HG03342 (cell line): ENCODE measurements at regions not wholly inside any gene's neighbourhood (a gene's known extent, or its start where the extent isn't known, plus 50 kb on each side); places are given as distances from the start of the nearest gene placed in this dataset.
"Not testable (repeated sequence)": the region's sequence is repeated elsewhere in the genome, so short reads cannot be mapped to it uniquely, and the experiment has no call there.

Source experiments
- ATAC-seq: cut with Tn5 transposase; IDR thresholded peaks from one replicate; pipeline ENCODE4 v1.9.1; 2021; ENCODE audit warnings: mild to moderate bottlenecking, moderate library complexity; ENCODE audit not compliant: unreplicated experiment

DNA sequence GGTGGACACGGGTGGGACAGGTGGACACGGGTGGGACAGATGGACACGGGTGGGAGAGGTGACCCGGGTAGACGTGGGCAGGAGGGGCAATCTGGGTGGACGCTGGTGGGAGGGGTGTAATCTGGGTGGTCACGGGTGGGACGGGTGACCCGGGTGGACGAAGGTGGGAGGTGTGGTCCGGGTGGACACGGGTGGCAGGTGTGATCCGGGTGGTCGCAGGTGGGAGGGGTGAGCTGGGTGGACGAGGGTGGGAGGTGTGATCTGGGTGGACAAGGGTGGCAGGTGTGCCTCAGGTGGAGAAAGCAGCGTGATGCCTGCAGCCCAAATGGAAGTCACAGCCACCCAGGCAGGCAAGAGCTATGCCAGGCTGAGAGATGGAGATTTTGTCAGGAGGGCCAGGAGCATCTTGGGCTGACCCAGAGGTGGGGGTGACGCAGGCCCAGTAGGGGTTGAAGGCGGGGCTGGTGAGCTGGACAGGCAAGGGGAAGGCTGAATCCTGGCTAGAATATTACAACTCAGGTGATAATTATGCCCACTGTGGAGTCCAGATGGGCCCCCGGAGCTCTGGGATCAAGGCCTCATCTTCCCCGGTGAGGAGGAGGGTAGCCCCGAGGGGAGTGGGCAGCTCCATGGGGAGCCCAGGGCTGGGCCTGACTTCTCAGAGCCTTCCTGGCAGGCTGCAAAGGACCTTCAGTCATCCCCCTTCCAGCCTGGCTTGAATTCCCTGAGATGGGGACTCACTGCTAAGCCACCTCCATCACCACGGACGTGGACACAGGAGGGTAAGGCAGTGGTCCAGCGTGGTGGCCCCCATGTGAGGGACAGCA is 100.0 kb downstream of the ADRA2C start:
- ATAC-seq = no peak

DNA sequence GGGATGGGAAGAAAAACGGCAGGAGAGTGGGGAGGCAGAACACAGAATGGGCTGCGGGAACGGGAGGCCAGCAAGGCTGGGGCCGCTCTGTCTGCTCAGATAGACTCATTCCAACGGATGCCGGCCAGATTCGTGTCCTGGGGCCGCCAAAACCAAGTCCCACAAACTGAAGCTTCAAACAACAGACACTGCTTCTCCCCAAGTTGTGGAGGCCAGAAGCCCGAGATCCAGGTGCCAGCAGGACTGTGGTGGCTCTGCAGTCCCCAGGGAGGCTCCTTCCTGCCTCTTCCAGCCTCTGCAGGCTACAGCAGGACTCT is 100.6 kb downstream of the ADRA2C start:
- ATAC-seq = no peak

- no peak for ATAC-seq
Observed at GRCh38 chr4:3867403-3868100, 101.4 kb downstream of the ADRA2C start.

DNA sequence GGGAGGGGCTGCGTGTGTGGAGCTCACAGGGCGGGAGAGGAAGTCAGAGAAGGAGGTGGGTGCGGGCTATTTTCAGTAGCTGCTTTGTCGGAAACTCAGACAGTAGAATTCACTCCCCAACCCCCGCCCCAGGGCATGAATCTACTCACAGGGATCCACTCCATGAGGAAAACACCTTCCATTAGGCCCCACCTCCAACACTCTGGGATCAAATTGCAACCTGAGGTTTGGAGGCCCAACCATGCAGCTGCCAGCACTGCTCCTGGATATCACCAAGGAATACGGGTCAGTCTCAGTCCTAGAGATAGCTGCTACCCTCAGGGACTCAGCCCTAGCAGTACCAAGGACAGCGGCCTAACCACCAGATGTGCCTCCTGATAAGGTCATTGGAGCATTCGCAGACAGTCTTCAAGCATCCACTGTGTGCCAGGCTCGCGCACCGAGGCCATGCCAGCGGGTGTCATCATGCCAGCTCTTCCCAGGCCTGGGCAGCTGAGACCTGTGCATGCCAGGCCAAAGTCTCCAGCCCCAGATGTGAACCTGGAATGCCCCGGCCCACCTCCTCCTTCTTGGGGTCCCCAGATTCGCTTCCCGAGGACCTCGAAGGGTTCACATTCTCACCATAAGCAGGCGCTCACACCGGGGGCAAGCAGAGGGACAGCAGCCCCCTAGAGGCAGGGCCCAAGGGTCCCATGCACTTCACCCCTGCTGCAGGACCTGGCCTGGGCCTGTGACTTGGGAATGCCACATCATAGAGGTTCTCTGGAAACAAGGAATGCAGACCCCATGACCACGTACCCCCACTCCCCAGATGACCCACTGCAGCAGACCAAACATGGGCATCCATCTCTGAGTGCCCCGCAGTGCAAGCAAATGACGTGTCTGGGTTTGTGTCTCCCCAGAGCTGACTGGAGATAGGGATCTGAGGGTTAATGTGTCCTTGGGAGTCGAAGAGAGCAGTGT is 102.3 kb downstream of the ADRA2C start:
- ATAC-seq = no peak

- no peak for ATAC-seq
Observed at GRCh38 chr4:3869174-3869572, 103.0 kb downstream of the ADRA2C start.

- ATAC-seq = no peak
Observed at GRCh38 chr4:3869661-3870566, 103.7 kb downstream of the ADRA2C start.

DNA sequence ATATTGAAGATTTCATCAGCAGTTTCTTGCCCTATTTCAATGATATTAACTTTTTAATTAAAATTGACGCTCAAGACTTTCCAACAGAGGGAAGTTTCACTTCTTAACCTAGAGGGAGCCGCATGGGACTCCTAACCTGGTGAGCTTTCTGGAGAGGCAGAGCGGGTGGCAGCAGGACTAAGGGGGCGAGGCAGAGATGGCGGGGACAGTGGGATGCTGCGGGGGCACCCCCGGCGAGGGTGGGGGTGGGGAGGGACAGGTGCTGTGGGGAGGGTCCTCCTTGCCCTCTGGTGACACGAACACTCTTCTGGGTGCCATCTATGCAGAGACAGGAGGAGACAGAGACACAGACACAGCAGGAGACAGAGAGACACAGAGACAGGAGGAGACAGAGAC is 104.4 kb downstream of the ADRA2C start:
- no peak for ATAC-seq

- no peak for ATAC-seq
Observed at GRCh38 chr4:3871181-3871852, 105.1 kb downstream of the ADRA2C start.

DNA sequence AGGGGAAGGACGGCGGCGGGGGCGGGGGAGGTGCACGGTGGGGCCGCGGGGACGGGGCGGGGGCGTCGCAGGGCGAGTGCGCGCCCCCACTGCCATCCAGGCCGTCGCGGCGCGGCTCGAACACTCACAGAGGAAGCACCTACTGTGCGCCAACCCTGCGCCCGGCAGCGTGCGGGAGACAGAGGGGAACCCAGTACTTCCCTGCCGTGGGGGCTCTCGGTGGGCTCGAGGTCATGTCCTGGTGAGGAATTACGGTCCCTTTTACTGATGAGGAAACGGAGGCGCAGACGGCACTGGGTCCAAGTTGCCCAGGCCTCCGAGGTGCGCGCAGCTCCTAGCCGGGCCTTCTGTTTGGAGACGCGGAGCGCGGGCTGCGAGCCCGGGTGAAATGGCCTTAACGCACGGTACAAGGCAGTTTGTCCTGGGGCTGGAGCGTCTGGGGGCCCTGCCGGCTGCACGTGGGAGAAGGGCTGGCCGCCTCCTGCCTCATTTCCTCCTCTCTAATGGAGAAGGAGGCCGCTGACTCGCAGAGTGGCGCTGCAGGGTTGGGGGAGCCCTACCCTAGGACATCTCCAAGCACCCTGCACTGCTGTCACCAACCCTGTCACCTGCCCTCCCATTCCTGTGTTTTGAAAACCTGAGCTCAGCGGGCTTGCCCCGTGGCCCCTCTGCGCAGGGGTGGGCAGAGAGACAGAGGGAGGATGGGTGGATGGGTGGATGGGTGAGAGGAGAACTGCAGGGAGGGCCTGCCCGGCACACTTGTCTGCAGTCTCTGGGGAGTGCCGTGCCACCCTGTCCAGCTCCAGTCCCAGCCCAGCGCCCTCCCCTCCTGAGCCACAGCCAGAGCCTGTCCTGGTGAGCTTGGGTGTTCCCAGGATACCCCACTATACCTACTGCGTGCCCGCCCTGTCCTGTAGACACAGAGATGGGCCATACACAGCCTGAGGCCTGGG is 106.0 kb downstream of the ADRA2C start:
- no peak for ATAC-seq

- ATAC-seq = no peak
Observed at GRCh38 chr4:3872834-3873313, 106.7 kb downstream of the ADRA2C start.

- ATAC-seq = no peak
Observed at GRCh38 chr4:3873408-3874027, 107.3 kb downstream of the ADRA2C start.

DNA sequence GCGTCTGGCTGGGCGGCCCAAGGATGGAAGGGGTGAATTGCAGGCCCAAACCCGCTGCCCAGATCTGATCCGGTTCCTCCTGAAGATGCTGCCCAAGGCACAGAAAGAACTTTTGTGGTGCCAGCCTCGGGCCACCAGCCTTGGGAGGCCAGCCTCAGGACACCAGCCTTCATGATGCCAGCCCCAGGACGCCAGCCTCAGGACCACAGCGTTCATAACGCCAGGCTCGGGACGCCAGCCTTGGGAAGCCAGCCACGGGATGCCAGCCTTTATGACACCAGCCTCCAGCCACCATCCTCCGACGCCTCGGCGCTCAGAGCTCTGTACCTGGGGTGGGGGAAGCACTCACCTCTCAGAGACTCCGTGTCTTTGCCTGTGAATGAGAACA is 107.8 kb downstream of the ADRA2C start:
- ATAC-seq = no peak

DNA sequence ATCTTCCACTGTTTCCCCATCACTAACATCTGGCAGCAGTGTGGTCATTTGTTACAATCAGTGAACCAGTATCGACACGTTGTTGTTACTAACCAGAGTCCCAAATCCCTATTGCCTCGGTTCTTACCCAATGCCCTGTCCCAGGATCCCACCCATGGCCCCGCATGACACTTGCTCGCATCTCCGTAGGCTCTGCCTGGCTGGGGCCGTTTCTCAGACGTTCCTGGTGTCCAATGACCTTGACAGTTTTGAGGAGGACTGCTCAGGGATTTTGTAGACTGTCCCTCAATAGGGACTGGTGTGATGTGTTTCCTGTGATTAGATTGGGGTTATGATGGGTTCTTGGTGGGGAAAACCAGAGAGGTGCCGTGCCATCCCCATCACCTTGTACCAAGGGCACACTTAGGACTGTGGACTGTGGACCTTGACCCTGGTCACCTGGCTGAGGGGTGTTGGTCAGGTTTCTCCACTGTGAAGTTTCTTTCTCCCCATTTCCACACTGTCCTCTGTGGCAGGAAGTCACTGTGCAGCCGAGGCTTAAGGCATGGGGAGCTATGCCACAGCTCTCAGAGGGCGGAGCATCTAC is 108.4 kb downstream of the ADRA2C start:
- no peak for ATAC-seq

- no peak for ATAC-seq
Observed at GRCh38 chr4:3875466-3875865, 109.3 kb downstream of the ADRA2C start.

DNA sequence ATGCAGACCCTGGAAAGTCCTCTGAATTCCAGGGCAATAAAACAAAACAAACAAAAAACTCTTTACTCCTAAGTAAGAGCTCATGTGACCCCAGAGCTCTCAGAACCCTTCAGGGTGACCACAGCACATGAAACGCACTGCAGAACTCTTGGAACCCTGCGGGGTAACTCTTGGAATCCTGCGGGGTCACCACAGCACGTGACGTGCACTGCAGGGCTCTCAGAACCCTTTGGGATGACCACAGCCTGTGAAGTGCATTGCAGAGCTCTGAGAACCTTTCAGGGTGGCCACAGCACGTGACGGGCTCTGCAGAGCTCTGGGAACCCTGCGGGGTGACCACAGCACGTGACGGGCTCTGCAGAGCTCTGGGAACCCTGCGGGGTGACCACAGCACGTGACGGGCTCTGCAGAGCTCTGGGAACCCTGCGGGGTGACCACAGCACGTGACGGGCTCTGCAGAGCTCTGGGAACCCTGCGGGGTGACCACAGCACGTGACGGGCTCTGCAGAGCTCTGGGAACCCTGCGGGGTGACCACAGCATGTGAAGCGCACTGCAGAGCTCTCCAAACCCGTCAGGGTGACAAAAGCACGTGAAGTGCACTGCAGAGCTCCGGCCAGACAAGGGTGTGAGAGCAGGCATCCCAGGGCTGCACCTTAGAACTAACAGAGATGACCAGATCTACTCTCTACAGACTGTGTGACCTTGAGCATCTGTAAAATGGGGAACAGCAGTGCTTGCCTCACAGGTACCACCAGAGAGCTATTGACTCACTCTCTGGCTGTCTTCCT is 110.1 kb downstream of the ADRA2C start:
- not testable (repeated sequence) for ATAC-seq

DNA sequence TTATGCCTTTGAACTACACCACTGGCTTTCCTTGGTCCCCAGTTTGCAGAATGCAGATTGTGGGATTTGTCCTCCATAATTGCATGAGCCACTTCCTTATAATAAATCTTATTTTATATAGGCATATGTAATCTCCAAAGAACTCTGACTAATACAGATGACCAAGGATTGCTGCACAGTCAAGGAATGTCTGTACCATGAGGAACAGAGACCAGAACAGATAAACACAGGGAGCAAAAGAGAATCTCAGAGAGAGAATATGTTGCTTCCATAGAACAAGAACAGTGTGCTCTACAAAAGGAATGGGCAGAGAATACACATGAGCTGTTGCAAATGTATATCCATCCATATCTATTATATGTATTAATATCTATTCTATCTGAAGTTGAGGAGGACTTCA is 111.1 kb downstream of the ADRA2C start:
- ATAC-seq = no peak

- ATAC-seq = no peak
Observed at GRCh38 chr4:3877868-3878267, 111.7 kb downstream of the ADRA2C start.
